ENCODE measurements at regions not wholly inside any gene's neighbourhood (a gene's known extent, or its start where the extent isn't known, plus 50 kb on each side); places are given as distances from the start of the nearest gene placed in this dataset.

DNA sequence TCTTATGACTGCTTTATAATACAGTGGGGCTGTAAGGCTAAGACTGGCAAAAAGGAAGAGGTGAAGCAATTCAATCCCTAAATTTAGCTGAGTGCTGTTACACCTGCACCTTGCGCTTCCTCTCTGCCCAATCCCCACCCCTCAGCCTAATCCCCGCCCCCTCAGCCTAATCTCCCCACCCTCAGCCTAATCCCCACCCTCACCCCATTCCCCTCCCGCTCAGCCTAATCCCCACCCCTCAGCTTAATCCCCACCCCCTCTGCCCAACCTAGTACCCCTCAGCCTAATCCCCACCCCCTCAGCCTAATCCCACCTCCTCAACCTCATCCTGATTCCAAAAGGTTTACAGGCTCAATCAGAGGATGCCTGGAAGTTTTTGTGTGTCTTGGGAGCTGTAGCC lies 155.5 kb downstream of the PMP22 start:
- DNase-seq (ENCODE audit: low read depth), result no peak

DNA sequence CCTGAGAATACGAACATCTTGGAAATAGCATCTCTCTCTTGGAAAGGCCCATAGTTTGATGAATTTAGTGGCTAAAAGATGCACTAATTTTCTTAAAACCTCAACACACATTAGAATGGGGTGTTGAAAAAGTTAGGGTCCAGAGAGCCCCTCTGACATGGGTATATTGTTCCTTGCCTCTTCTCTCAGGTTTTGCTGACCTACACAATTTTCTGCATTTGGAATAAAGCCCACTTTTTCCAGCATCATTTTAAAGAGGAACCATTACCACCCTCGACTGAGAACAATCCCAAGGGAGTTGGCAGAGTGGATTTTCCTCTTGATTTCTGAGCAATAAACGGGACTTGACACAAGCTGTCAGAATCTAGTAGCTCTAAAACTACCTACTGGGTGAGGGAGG lies 156.1 kb downstream of the PMP22 start:
- no peak for DNase-seq (ENCODE audit: low read depth)

GRCh38 chr17:15106540-15106939 lies 158.6 kb downstream of the PMP22 start:
- no peak for DNase-seq (ENCODE audit: low read depth)

DNA sequence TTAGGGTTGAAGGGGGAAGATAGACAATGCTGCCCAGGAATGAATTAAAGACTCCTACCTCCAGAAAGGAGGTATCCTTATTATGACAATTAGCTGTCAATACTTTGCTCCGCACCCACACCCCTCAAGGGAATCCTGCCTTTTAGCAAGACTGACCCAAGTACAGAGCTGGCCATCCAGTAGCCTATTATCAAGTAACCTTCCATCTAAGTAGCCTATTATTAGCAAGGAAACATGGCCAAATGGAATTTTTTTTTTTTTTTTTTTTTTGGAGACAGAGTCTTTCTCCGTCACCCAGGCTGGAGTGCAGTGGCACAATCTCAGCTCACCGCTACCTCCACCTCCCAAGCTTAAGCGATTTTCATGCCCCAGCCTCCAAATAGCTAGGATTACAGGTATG lies 161.3 kb downstream of the PMP22 start:
- no peak for DNase-seq (ENCODE audit: low read depth)

DNA sequence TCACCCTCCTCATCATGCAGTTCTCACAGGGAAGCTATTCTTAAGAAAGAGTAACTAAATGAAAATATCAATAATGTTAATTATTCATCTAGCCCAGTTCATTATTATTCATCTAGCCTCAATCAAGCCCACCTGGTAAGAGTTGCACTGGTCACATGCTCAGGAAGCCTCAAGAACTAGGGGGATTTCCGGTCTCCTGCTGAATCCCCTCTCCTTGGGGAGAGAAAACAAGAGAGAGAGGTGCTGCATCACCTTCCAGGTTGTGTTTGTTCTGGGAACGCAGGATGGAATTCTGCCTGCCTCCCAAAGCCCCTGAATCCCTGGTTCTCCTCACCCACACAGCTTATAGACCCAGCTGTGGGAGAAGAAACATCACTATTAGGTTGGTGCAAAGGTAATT lies 164.0 kb downstream of the PMP22 start:
- DNase-seq (ENCODE audit: low read depth), result no peak

DNA sequence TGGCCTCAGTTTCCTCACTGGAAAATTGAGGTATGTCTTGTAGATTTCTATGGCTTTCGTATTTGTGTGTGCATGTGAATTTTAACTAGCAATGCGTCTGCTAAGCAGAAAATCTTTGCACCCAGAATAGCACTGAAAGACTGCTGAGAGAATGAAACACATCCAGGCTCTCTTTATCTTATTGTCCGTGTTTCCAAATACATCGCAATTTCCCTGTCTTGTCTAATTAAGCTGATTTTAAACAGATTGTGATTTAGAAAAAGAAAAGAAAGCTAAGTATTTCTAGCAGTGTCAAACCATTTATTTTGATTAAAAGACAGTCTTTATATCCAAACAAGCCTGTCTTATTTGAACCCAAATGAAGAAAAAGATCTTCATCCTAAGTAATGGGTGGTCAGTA lies 168.6 kb downstream of the PMP22 start:
- no peak for DNase-seq (ENCODE audit: low read depth)

DNA sequence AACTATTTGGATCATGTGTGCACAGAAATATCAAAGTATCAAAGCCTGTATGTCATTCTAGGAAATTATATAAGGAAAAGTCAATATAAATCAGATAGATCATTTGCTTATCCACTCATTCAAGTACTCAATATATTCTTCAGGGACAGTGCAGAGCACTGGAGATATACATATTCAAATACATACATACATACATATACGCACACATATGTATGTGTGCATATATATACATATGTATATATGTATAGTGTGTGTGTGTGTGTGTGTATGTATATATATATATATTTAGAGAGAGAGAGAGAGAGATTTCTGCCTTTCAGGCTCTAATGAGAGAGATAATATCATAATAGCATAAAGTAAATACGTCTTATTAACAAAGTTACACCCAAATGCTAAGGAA lies 169.2 kb downstream of the PMP22 start:
- no peak for DNase-seq (ENCODE audit: low read depth)

DNA sequence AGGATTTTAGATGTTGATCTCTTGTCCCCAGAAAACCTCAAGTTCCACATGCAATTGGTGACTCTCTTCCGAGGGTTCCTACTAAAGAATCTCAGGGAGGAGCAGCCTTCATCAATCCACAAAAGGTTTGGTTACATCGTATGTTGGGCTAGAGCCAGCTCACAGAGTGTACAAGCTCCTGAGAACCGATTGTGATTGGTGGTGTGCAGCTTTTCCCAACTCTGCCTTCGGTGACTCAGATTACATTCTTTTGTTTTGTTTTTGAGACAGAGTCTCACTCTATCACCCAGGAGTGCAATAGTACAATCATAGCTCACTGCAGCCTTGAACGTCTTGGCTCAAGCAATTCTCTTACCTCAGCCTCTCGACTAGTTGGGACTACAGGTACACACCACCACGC lies 172.4 kb downstream of the PMP22 start:
- DNase-seq (ENCODE audit: low read depth), result no peak

GRCh38 chr17:15092261-15092660 lies 172.9 kb downstream of the PMP22 start:
- DNase-seq (ENCODE audit: low read depth), result no peak

DNA sequence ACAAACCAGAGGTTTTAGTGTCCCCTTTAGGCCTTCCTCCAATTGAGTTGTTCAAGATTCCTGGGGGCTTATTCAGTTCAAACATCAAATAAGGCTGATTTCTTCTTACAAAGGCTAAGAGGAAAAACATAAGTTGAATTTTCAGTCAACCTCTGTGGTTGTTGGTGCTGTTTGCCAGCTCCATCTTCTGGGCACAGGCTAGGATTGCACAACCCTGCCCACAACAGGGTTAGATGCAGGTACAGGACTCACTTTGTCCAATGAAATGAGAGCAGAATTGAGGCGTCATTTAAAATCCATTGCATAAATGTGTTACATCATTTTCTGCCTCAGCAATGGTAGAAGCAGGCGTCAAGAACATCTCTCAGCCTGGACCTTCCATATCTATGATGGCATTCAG lies 173.3 kb downstream of the PMP22 start:
- DNase-seq (ENCODE audit: low read depth), result no peak

- DNase-seq (ENCODE audit: low read depth), result no peak
Measured at GRCh38 chr17:15090533-15090932, 174.6 kb downstream of the PMP22 start.

DNA sequence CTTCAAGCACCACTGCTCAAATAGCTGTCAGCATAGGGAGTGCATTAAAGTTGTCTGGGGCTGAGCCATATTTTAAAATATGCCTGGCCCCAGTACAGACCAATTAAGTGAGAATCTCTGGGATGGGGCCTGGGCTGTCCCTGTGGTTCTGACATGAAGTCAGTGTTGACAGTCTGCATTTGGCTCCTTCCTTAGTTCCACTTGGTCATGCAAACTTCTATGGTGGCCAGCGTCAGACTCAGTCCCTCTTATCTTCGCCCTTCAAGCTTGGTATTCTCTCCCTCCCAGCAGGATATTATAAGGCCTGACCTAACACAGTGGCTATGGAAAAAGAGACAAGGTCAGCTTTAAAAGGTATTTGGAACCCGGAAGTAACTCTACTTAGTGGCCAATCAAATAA lies 177.2 kb downstream of the PMP22 start:
- DNase-seq (ENCODE audit: low read depth), result no peak

- no peak for DNase-seq (ENCODE audit: low read depth)
Measured at GRCh38 chr17:15086776-15087295, 178.3 kb downstream of the PMP22 start.

DNA sequence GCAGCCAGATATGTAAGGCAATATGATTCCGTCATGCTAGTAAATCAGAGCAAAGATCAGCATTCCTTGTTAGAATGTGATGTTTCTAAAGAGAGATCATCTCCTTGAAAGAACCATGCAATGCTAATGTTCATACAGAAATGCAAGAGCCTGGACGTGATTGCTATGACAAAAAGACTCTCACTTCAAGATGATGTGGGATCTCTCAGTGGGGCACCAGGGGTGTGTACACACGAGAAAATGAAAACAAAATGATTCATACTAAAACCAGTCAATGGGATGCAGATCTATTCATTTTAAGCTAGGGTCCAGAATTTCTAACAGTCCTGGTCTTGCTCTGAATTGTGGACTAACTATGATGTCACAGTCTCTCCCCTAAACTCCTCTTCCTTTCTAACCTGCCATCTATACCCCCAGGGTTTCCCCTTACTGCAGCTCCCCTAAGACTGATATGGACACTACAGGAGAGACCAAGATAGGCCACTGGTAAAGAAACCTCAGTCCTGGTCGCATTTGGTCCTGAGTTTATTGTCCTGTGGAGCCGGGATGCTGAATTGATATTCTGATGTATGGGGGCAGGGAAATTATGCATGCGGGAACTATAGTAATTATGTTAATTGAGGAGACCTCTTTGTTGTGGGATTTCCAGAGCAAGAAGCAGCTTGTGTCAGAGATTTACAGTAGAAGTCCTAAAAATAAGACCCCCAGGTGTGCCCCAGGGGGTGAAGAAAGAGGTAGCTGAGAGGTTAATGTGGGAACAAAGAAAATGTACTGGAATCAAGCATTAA lies 179.0 kb downstream of the PMP22 start:
- DNase-seq (ENCODE audit: low read depth), result no peak

DNA sequence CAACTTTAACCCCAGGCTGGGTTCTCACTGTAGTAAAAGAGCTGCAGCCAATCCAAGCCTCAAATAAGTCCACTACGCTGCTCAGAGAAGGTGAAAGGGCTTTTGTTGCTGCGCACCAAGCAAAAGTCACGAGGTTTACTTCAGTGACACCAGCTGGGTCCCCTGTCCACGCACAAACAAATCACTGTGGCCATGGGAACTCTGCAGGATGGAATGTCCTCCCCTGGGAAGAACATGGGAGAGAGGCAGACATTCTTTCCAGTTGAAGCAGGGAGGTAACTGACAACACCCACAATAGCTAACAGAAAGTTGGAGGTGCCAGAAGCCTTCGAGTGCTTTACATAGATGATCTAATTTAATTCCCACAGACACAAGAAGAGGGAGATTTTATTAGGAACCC lies 181.9 kb downstream of the PMP22 start:
- DNase-seq (ENCODE audit: low read depth), result no peak

- no peak for DNase-seq (ENCODE audit: low read depth)
Measured at GRCh38 chr17:15081008-15081407, 184.1 kb downstream of the PMP22 start.

DNA sequence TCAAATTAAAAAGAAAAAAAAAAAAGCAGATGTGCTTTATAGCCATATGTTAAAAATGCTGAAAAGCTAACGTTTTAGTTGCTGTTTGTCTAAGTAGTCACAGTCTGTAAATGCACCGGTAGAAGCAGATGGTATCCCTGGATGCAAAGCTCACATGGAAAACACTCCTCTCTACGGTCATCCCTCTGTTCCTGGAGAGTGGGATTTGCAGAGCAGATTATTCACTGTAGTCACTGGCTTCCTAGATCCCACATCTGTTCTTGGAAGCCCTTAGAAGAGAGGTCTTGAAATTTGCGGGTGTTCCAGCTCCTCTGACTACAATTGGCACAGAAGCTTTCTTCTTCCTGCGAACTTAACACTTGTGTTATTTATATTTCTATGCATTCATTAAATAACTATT lies 186.6 kb downstream of the PMP22 start:
- no peak for DNase-seq (ENCODE audit: low read depth)

DNA sequence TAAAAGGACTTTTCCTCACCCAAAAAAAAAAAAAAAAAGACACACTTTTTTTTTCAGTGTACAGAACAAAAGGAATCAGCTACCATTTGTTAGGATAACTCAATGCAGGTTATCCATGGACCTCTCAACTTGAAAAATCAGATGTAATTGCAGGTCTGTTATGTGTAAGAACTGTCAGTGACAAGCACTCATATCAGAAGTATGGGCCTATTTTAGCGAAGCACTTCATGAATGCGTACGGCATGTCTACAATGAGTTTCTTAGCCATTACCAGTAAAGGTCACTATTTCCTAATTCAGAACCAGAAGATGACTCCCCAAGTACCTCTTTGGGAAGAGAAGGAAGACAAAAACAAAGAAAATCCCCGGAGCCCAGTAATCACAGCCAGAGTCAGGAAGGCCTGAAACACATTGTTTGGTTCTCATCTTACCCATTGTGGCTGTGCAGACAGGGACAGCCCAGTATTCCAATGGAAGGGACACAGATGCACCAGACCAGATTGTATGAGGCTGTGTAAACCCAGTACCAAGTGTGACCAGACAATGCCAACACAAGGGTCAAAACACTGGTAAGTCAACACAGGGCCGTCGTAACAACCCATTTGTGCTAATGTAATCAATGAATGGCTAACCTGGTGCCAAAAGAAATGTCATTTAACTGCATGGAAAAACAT lies 188.0 kb downstream of the PMP22 start:
- DNase-seq (ENCODE audit: low read depth), result no peak

- no peak for DNase-seq (ENCODE audit: low read depth)
Measured at GRCh38 chr17:15051933-15052332, 213.2 kb downstream of the PMP22 start.

GRCh38 chr17:15049795-15050160 lies 215.3 kb downstream of the PMP22 start:
- no peak for DNase-seq (ENCODE audit: low read depth)

GRCh38 chr17:15048933-15049794 lies 216.0 kb downstream of the PMP22 start:
- no peak for DNase-seq (ENCODE audit: low read depth)

DNA sequence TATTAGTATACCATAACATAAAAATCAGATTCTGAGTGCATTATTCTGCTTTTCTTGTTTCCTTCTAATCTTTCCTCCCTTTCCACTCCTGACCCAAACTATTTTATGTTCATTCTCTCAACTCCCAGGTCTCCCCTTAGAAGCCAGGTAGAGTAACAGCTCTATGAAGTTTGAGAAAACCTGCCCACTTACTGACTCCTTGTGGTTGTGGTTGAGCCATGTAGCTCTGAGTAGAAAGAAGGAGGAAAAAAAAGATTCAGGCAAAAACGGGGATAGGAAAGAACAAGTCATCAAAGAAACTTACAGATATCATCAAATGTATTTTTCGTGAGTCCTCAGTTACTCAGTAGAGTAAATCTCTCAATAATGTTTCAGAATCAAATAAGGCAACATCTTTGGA lies 216.7 kb downstream of the PMP22 start:
- DNase-seq (ENCODE audit: low read depth), result no peak

GRCh38 chr17:15042311-15042710 lies 222.8 kb downstream of the PMP22 start:
- no peak for DNase-seq (ENCODE audit: low read depth)
